H1 (cell line): ENCODE measurements at regions not wholly inside any gene's neighbourhood (a gene's known extent, or its start where the extent isn't known, plus 50 kb on each side); places are given as distances from the start of the nearest gene placed in this dataset.
"Not testable (repeated sequence)": the region's sequence is repeated elsewhere in the genome, so short reads cannot be mapped to it uniquely, and the experiment has no call there.

ENCODE experiments used
- CTCF ChIA-PET: fragments of 300-600 bp; sonication (Branson Sonifier 250); formaldehyde crosslinking; loops from one replicate; lab custom pipeline; 2021; ENCODE audit not compliant: partially characterized antibody; lab: Charles Lee
- POLR2A ChIA-PET: fragments of 300-600 bp; sonication (Branson Sonifier 250); formaldehyde crosslinking; loops from one replicate; lab custom pipeline; 2021; ENCODE audit warnings: inconsistent platforms; ENCODE audit not compliant: partially characterized antibody; lab: Charles Lee
- DNase-seq, 2 experiments: peaks; one replicate each; pipeline versions ENCODE4 v3.0.0 to v3.0.0-alpha.2; 2010 to 2022; ENCODE audit warnings: low spot score in 2 of 2, low read depth in 1 of 2, mixed read lengths in 1 of 2
- FAIRE-seq: peaks from 2 replicates; lab custom pipeline; 2011; peaks lifted over from hg19 to GRCh38; lab: Jason Lieb, UNC
- H2AFZ ChIP-seq: 2 replicates; pipeline ENCODE4 v1.8.1; 2012; ENCODE audit warnings: low read length, inconsistent platforms
- H2AK5ac ChIP-seq: 2 replicates; pipeline ENCODE4 v1.6.1; 2013; ENCODE audit warnings: low read depth, low read length
- H2BK120ac ChIP-seq: replicated peaks from 2 replicates; pipeline ENCODE3; 2013; ENCODE audit warnings: low read depth, low read length, inconsistent platforms
- H2BK12ac ChIP-seq: 2 replicates; pipeline ENCODE4 v1.6.1; 2013; ENCODE audit warnings: low read depth, low read length
- H2BK15ac ChIP-seq: 2 replicates; pipeline ENCODE4 v1.6.1; 2013; ENCODE audit warnings: low read length
- H2BK20ac ChIP-seq: 2 replicates; pipeline ENCODE4 v1.6.1; 2013; ENCODE audit warnings: low read length
- H2BK5ac ChIP-seq: 2 replicates; pipeline ENCODE4 v1.6.1; 2013; ENCODE audit warnings: low read depth, low read length
- H3K14ac ChIP-seq: 2 replicates; pipeline ENCODE4 v1.6.1; 2013; ENCODE audit warnings: inconsistent platforms; ENCODE audit not compliant: insufficient read length
- H3K18ac ChIP-seq: 2 replicates; pipeline ENCODE4 v1.6.1; 2013; ENCODE audit warnings: low read length; ENCODE audit errors: extremely low read depth
- H3K23ac ChIP-seq: 2 replicates; pipeline ENCODE4 v1.6.1; 2013; ENCODE audit warnings: inconsistent platforms; ENCODE audit not compliant: insufficient read length
- H3K23me2 ChIP-seq: 2 replicates; pipeline ENCODE4 v1.6.1; 2013; ENCODE audit warnings: low read depth, low read length
- H3K27ac ChIP-seq: 2 replicates; pipeline ENCODE4 v1.6.1; 2011; ENCODE audit warnings: low read depth, low read length, inconsistent platforms
- H3K27me3 ChIP-seq, 4 experiments: replicated peaks in 1 of 4; 1 replicate in 1 of 4; 2 replicates in 3 of 4; pipeline versions ENCODE4 v1.6.1 to v1.8.1; 2011 to 2013; ENCODE audit warnings: low read length in 3 of 4, mild to moderate bottlenecking in 3 of 4, inconsistent platforms in 2 of 4, mixed read lengths in 2 of 4, moderate library complexity in 1 of 4; ENCODE audit not compliant: control insufficient read depth in 3 of 4, insufficient read depth in 3 of 4; ENCODE audit errors: extremely low read depth in 1 of 4
- H3K36me3 ChIP-seq, 4 experiments: 2 replicates each; pipeline versions ENCODE4 v1.6.1 to v1.8.1; 2011 to 2013; ENCODE audit warnings: mild to moderate bottlenecking in 4 of 4, low read length in 3 of 4, moderate library complexity in 2 of 4, control low read depth in 1 of 4, inconsistent platforms in 1 of 4; ENCODE audit not compliant: insufficient read depth in 4 of 4, control insufficient read depth in 2 of 4
- H3K4ac ChIP-seq: replicated peaks from 2 replicates; pipeline ENCODE3; 2013; ENCODE audit warnings: low read length, low read depth, mixed read lengths, inconsistent platforms; ENCODE audit not compliant: insufficient read length
- H3K4me1 ChIP-seq, 4 experiments: replicated peaks in 1 of 4; 1 replicate in 1 of 4; 2 replicates in 3 of 4; pipeline versions ENCODE4 v1.6.1 to v1.8.1; 2011 to 2013; ENCODE audit warnings: low read length in 3 of 4, inconsistent platforms in 2 of 4, mixed read lengths in 1 of 4; ENCODE audit not compliant: insufficient read depth in 4 of 4, control insufficient read depth in 3 of 4
- H3K4me2 ChIP-seq, 2 experiments: 2 replicates each; pipeline versions ENCODE4 v1.6.1 to v1.8.1; 2011 to 2013; ENCODE audit warnings: low read depth in 2 of 2, low read length in 2 of 2, control low read depth in 1 of 2, inconsistent platforms in 1 of 2, mild to moderate bottlenecking in 1 of 2; ENCODE audit not compliant: insufficient read depth in 1 of 2
- H3K4me3 ChIP-seq, 4 experiments: fragments of 200-600, 300-600 bp in 1 of 4; sonication (generic), shearing (Covaris generic), sonication (Bioruptor Twin) in 1 of 4; 2 replicates each; pipeline versions ENCODE4 v1.5.1 to v1.8.1; 2011 to 2016; ENCODE audit warnings: low read length in 4 of 4, low read depth in 3 of 4, control low read depth in 2 of 4, inconsistent platforms in 2 of 4, mild to moderate bottlenecking in 2 of 4, mixed read lengths in 1 of 4, moderate library complexity in 1 of 4; ENCODE audit not compliant: insufficient read depth in 2 of 4; ENCODE audit errors: extremely low read depth in 1 of 4
- H3K56ac ChIP-seq: replicated peaks from 2 replicates; pipeline ENCODE3; 2013; ENCODE audit warnings: low read depth, mild to moderate bottlenecking, mixed read lengths, low read length, inconsistent platforms; ENCODE audit not compliant: insufficient read length
- H3K79me1 ChIP-seq: 2 replicates; pipeline ENCODE4 v1.6.1; 2013; ENCODE audit warnings: low read depth, low read length, control low read depth
- H3K79me2 ChIP-seq, 2 experiments: 2 replicates each; pipeline versions ENCODE4 v1.6.1 to v1.8.1; 2012 to 2013; ENCODE audit warnings: low read length in 2 of 2, mild to moderate bottlenecking in 2 of 2, inconsistent platforms in 1 of 2; ENCODE audit not compliant: insufficient read depth in 2 of 2, control insufficient read depth in 1 of 2
- H3K9ac ChIP-seq, 4 experiments: replicated peaks in 1 of 4; 1 replicate in 1 of 4; 2 replicates in 3 of 4; pipeline versions ENCODE4 v1.6.1 to v1.8.1; 2011 to 2013; ENCODE audit warnings: low read depth in 3 of 4, low read length in 3 of 4, control low read depth in 2 of 4, mild to moderate bottlenecking in 2 of 4, moderate library complexity in 2 of 4, inconsistent platforms in 1 of 4; ENCODE audit errors: extremely low read depth in 1 of 4
- H3K9me3 ChIP-seq, 2 experiments: 2 replicates each; pipeline versions ENCODE4 v1.6.1 to v1.8.1; 2012 to 2013; ENCODE audit warnings: mild to moderate bottlenecking in 2 of 2, moderate library complexity in 2 of 2, control low read depth in 1 of 2, inconsistent platforms in 1 of 2, low read depth in 1 of 2, low read length in 1 of 2, mixed read lengths in 1 of 2; ENCODE audit not compliant: insufficient read depth in 2 of 2
- H4K20me1 ChIP-seq, 2 experiments: replicated peaks in 1 of 2; 2 replicates each; pipeline versions ENCODE3 to v1.8.1; 2011 to 2013; ENCODE audit warnings: inconsistent platforms in 2 of 2, low read length in 2 of 2, mild to moderate bottlenecking in 1 of 2; ENCODE audit not compliant: insufficient read depth in 2 of 2, control insufficient read depth in 1 of 2
- H4K5ac ChIP-seq: 2 replicates; pipeline ENCODE4 v1.6.1; 2013; ENCODE audit warnings: low read length, low read depth, mixed read lengths, inconsistent platforms; ENCODE audit not compliant: insufficient read length
- H4K8ac ChIP-seq: 2 replicates; pipeline ENCODE4 v1.8.0; 2013; ENCODE audit warnings: mild to moderate bottlenecking, moderate library complexity, low read length, inconsistent platforms; ENCODE audit not compliant: insufficient read depth; ENCODE audit errors: extremely low read depth
- H4K91ac ChIP-seq: replicated peaks from 2 replicates; pipeline ENCODE3; 2013; ENCODE audit warnings: low read length, mixed read lengths, inconsistent platforms; ENCODE audit not compliant: insufficient read length
- WGBS, 2 experiments: shearing (Covaris generic) in 1 of 2; methylation state at CpG; one replicate each; pipeline versions ENCODE4 v1.1.6 to v1.1.7; 2013 to 2015; ENCODE audit warnings: low lambda C conversion rate in 2 of 2, mixed read lengths in 2 of 2, inconsistent platforms in 1 of 2, low coverage in 1 of 2, missing lambda C conversion rate in 1 of 2; ENCODE audit not compliant: insufficient replicate concordance in 2 of 2, insufficient coverage in 1 of 2, insufficient read length in 1 of 2; ENCODE audit errors: extremely low coverage in 1 of 2, missing lambda C conversion rate in 1 of 2; 5-methylcytosine and 5-hydroxymethylcytosine counted together

DNA sequence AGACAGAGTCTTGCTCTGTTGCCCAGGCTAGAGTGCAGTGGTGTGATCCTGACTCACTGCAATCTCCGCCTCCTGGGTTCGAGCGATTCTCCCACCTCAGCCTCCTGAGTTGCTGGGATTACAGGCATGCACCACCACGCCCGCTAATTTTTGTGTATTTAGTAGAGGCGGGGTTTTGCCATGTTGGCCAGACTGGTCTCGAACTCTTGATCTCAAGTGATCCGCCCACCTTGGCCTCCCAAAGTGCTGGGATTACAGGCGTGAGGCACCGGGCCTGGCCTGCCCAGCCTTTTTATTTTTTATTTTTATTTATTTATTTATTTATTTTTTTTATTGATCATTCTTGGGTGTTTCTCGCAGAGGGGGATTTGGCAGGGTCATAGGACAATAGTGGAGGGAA lies 98.6 kb upstream of the HS6ST1 start:
- H3K56ac ChIP-seq, POLR2A ChIA-PET: not testable (repeated sequence)

More for the DNA sequence above, 98.6 kb upstream of the HS6ST1 start:
- not testable (repeated sequence) for H4K91ac ChIP-seq, H3K4me1 ChIP-seq, H4K5ac ChIP-seq, H2AFZ ChIP-seq, H3K14ac ChIP-seq, H2BK5ac ChIP-seq, H3K36me3 ChIP-seq, H4K20me1 ChIP-seq, H3K79me1 ChIP-seq, H3K9ac ChIP-seq, H3K27me3 ChIP-seq, H2AK5ac ChIP-seq, H3K23me2 ChIP-seq, H2BK15ac ChIP-seq, H3K9me3 ChIP-seq, H3K27ac ChIP-seq, FAIRE-seq, H3K23ac ChIP-seq, H3K4me2 ChIP-seq, H3K18ac ChIP-seq, H3K79me2 ChIP-seq, H3K4ac ChIP-seq, H3K4me3 ChIP-seq, DNase-seq, H2BK120ac ChIP-seq, H2BK20ac ChIP-seq, H2BK12ac ChIP-seq, H4K8ac ChIP-seq
- CTCF ChIA-PET = interaction anchor here (1.5 kb wide), 1 partner anchor 32 kb away, joined by 4 read pairs; no protein-coding TSS in a partner anchor
- 96% methylated on average over 11 of the region's 11 CpGs; no CpG with 5 or more reads in 1 of the 2 experiments for WGBS, 2 experiments
